Endothelial cell of umbilical vein (primary cell): ENCODE measurements at regions not wholly inside any gene's neighbourhood (a gene's known extent, or its start where the extent isn't known, plus 50 kb on each side); places are given as distances from the start of the nearest gene placed in this dataset.

Experiments used
- BruUV-seq: library from RNA; stranded (reverse); fragments of 400-500 nt; replicated peaks from 2 replicates; lab custom pipeline; 2021; lab: Mats Ljungman, UMichigan
- CTCF ChIA-PET: fragments of 300-600, 350-600 bp; sonication (Branson Sonifier 250); formaldehyde crosslinking; loops from one replicate; lab custom pipeline; 2021; ENCODE audit warnings: antibody characterized with exemption, inconsistent platforms; lab: Charles Lee
- POLR2A ChIA-PET: fragments of 300-600, 350-600 bp; sonication (Branson Sonifier 250); formaldehyde crosslinking; loops from one replicate; lab custom pipeline; 2021; ENCODE audit warnings: antibody characterized with exemption, inconsistent platforms; lab: Charles Lee
- DNase-seq: peaks from one replicate; pipeline ENCODE4 v3.0.0-alpha.2; 2011; ENCODE audit warnings: low read depth, low spot score
- FAIRE-seq: peaks from 2 replicates; lab custom pipeline; 2011; peaks lifted over from hg19 to GRCh38; lab: Jason Lieb, UNC
- H2AFZ ChIP-seq: 2 replicates; pipeline ENCODE4 v1.6.0; 2012; ENCODE audit warnings: low read depth, low read length, control low read depth, inconsistent platforms
- H3K27ac ChIP-seq: 2 replicates; pipeline ENCODE4 v1.5.1; 2011; ENCODE audit warnings: low read depth, mild to moderate bottlenecking, control low read depth, low read length, moderate library complexity; ENCODE audit not compliant: insufficient read depth
- H3K27me3 ChIP-seq, 2 experiments: 2 replicates each; pipeline versions ENCODE4 v1.6.0 to v1.6.1; 2011; ENCODE audit warnings: low read length in 2 of 2, mixed read lengths in 1 of 2; ENCODE audit not compliant: control insufficient read depth in 2 of 2, insufficient read depth in 2 of 2
- H3K36me3 ChIP-seq, 2 experiments: 2 replicates in 1 of 2; 3 replicates in 1 of 2; pipeline ENCODE4 v1.5.1; 2011; ENCODE audit warnings: low read length in 2 of 2, mild to moderate bottlenecking in 1 of 2, moderate library complexity in 1 of 2; ENCODE audit not compliant: control insufficient read depth in 2 of 2, insufficient read depth in 2 of 2; ENCODE audit errors: extremely low read depth in 1 of 2
- H3K4me1 ChIP-seq: 3 replicates; pipeline ENCODE4 v1.5.1; 2011; ENCODE audit warnings: mild to moderate bottlenecking, low read length; ENCODE audit not compliant: control insufficient read depth, insufficient read depth; ENCODE audit errors: extremely low read depth
- H3K4me2 ChIP-seq: 2 replicates; pipeline ENCODE4 v1.6.1; 2011; ENCODE audit warnings: low read length, control low read depth, mixed read lengths; ENCODE audit not compliant: insufficient read depth
- H3K4me3 ChIP-seq, 3 experiments: fragments of 200-600 bp in 1 of 3; sonication (generic), shearing (Covaris generic) in 1 of 3; replicated peaks in 1 of 3; 2 replicates each; pipeline ENCODE4 v1.5.1; 2011 to 2016; ENCODE audit warnings: control low read depth in 3 of 3, low read length in 3 of 3, mild to moderate bottlenecking in 2 of 3, inconsistent platforms in 1 of 3, low read depth in 1 of 3, moderate library complexity in 1 of 3; ENCODE audit not compliant: insufficient read depth in 1 of 3
- H3K79me2 ChIP-seq: 2 replicates; pipeline ENCODE4 v1.6.0; 2012; ENCODE audit warnings: low read length, inconsistent platforms; ENCODE audit not compliant: control insufficient read depth, insufficient read depth
- H3K9ac ChIP-seq: replicated peaks from 2 replicates; pipeline ENCODE3; 2011; ENCODE audit warnings: low read length, control low read depth; ENCODE audit not compliant: insufficient read depth; ENCODE audit errors: extremely low read depth
- H3K9me1 ChIP-seq: replicated peaks from 3 replicates; pipeline ENCODE4 v1.6.0; 2011; ENCODE audit warnings: mild to moderate bottlenecking, low read length; ENCODE audit not compliant: control insufficient read depth, insufficient read depth; ENCODE audit errors: extremely low read depth
- H3K9me3 ChIP-seq: replicated peaks from 2 replicates; pipeline ENCODE4 v1.5.1; 2012; ENCODE audit warnings: low read length, inconsistent platforms; ENCODE audit not compliant: control insufficient read depth, insufficient read depth
- H4K20me1 ChIP-seq: replicated peaks from 2 replicates; pipeline ENCODE3; 2011; ENCODE audit warnings: mild to moderate bottlenecking, low read length; ENCODE audit not compliant: control insufficient read depth, insufficient read depth; ENCODE audit errors: extremely low read depth
- CTCF ChIP-seq, 2 donors: IDR thresholded peaks; 1 replicate in 1 of 2; 2 replicates in 1 of 2; pipeline ENCODE4 v1.5.1; 2011; ENCODE audit warnings: low read length in 2 of 2, mild to moderate bottlenecking in 2 of 2, moderate library complexity in 2 of 2, control low read depth in 1 of 2, inconsistent platforms in 1 of 2, low read depth in 1 of 2; ENCODE audit not compliant: insufficient read depth in 1 of 2; ENCODE audit errors: extremely low read depth in 1 of 2
- EZH2 ChIP-seq: IDR thresholded peaks from 2 replicates; pipeline ENCODE4 v1.6.1; 2012; ENCODE audit warnings: borderline replicate concordance, low read depth, mild to moderate bottlenecking, moderate library complexity, low read length, inconsistent platforms; ENCODE audit not compliant: severe bottlenecking
- FOS ChIP-seq: IDR thresholded peaks from 2 replicates; pipeline ENCODE4 v1.6.1; 2011; ENCODE audit warnings: mild to moderate bottlenecking, low read length, moderate library complexity, borderline replicate concordance; ENCODE audit not compliant: insufficient read depth
- GATA2 ChIP-seq: IDR thresholded peaks from 2 replicates; pipeline ENCODE4 v1.7.0; 2011; ENCODE audit warnings: low read depth, mild to moderate bottlenecking, moderate library complexity, mixed read lengths, low read length; ENCODE audit not compliant: insufficient read length, insufficient read depth
- JUN ChIP-seq: IDR thresholded peaks from 2 replicates; pipeline ENCODE4 v1.6.1; 2011; ENCODE audit warnings: borderline replicate concordance, low read depth; ENCODE audit not compliant: insufficient read length, insufficient read depth
- MAX ChIP-seq: IDR thresholded peaks from 2 replicates; pipeline ENCODE4 v1.6.1; 2011; ENCODE audit not compliant: insufficient read depth, insufficient read length
- MYC ChIP-seq: IDR thresholded peaks from one replicate; pipeline ENCODE4 v1.6.1; 2011; ENCODE audit warnings: mild to moderate bottlenecking, low read depth, low read length
- POLR2A ChIP-seq: IDR thresholded peaks from 2 replicates; pipeline ENCODE4 v1.6.1; 2012; ENCODE audit warnings: low read depth, mild to moderate bottlenecking, control low read depth, low read length
- POLR2AphosphoS5 ChIP-seq: IDR thresholded peaks from 2 replicates; pipeline ENCODE4 v1.6.1; 2012; ENCODE audit warnings: low read depth, mild to moderate bottlenecking, control low read depth, low read length, moderate library complexity; ENCODE audit not compliant: insufficient read depth
- dilution Hi-C: fragments of 300-500 bp; cut with MboI; formaldehyde crosslinking; loops from one replicate; pipeline ENCODE4 v1.15.0; 2019; ENCODE audit warnings: low sequenced_read_pairs; ENCODE audit not compliant: extremely low pct_ligation_motif_present
- intact Hi-C: fragments of 100-400 bp; cut with micrococcal nuclease; formaldehyde crosslinking; loops from one replicate; pipeline ENCODE4 v1.10.0; 2022

- FAIRE-seq = no peak
These were observed 193.0 kb upstream of the SEMA3A start for GRCh38 chr7:84387595-84387994.

GRCh38 chr7:84384417-84384816 is 189.8 kb upstream of the SEMA3A start:
- dilution Hi-C loops (no loop called here), intact Hi-C loops (no loop called here)
- BruUV-seq = no TSS peak
- H3K79me2 ChIP-seq = no peaks in the 10 kb centered on the region
- TF ChIP-seq MAX (no peak), JUN (no peak), GATA2 (no peak), POLR2AphosphoS5 (no peak), FOS (no peak), POLR2A (no peak), MYC (no peak), CTCF (IDR thresholded peaks at IDR 0.05; ENCODE audit: extremely low read depth in 1 of 2, insufficient read depth in 1 of 2, low read depth in 1 of 2, low read length in 2 of 2) (no peak), EZH2 (no peak)
- FAIRE-seq (no peak), DNase-seq (no peak)
- no peaks in the 10 kb centered on the region for H3K9me1 ChIP-seq
- no peaks in the 10 kb centered on the region for H3K36me3 ChIP-seq
- H3K4me2 ChIP-seq = no peak overlapping the region
- CTCF ChIA-PET = no interaction called here
- no peaks in the 10 kb centered on the region for H3K4me1 ChIP-seq
- no peaks in the 10 kb centered on the region for H3K9me3 ChIP-seq
- POLR2A ChIA-PET = no interaction called here
- H3K27ac ChIP-seq = no peak overlapping the region
- H4K20me1 ChIP-seq = no peaks in the 10 kb centered on the region
- no peak overlapping the region for H3K4me3 ChIP-seq
- H3K27me3 ChIP-seq = no peaks in the 10 kb centered on the region
- H3K9ac ChIP-seq = no peak overlapping the region
- H2AFZ ChIP-seq = no peak overlapping the region

More at GRCh38 chr7:84387595-84387994, 193.0 kb upstream of the SEMA3A start:
- no peak for DNase-seq
- TF ChIP-seq FOS (no peak), GATA2 (no peak), MYC (no peak)
- Histone ChIP-seq H3K4me3 (no peak overlapping the region), H3K27me3 (no peaks in the 10 kb centered on the region), H4K20me1 (no peaks in the 10 kb centered on the region), H3K79me2 (no peaks in the 10 kb centered on the region), H3K9me3 (no peaks in the 10 kb centered on the region), H3K27ac (no peak overlapping the region), H3K4me1 (no peaks in the 10 kb centered on the region), H3K9ac (no peak overlapping the region), H3K4me2 (no peak overlapping the region), H2AFZ (no peak overlapping the region), H3K36me3 (no peaks in the 10 kb centered on the region), H3K9me1 (no peaks in the 10 kb centered on the region)
- dilution Hi-C loops (no loop called here), intact Hi-C loops (no loop called here)
- no TSS peak for BruUV-seq
- ChIA-PET POLR2A (no interaction called here), CTCF (interaction anchor here (0.6 kb wide), 1 partner anchor 299 kb away, joined by 3 read pairs; no protein-coding TSS in a partner anchor)
